Panc1 (cell line): ENCODE measurements at regions not wholly inside any gene's neighbourhood (a gene's known extent, or its start where the extent isn't known, plus 50 kb on each side); places are given as distances from the start of the nearest gene placed in this dataset.

Source experiments
- ATAC-seq: fragments of 200-7000 bp; cut with Tn5 transposase; 2 replicates; pipeline ENCODE4 v1.9.1; 2020; ENCODE audit warnings: mild to moderate bottlenecking, moderate library complexity
- BruUV-seq: library from RNA; stranded (reverse); fragments of 400-500 nt; replicated peaks from 2 replicates; lab custom pipeline; 2021; lab: Mats Ljungman, UMichigan
- CTCF ChIA-PET: fragments of 300-600 bp; sonication (Branson Sonifier 250); formaldehyde crosslinking; loops from one replicate; lab custom pipeline; 2022; ENCODE audit warnings: antibody characterized with exemption; lab: Charles Lee
- POLR2A ChIA-PET: fragments of 300-600 bp; sonication (Branson Sonifier 250); formaldehyde crosslinking; loops from one replicate; lab custom pipeline; 2022; ENCODE audit warnings: antibody characterized with exemption; lab: Charles Lee
- DNase-seq: peaks from one replicate; pipeline ENCODE4 v3.0.0-alpha.2; 2010; ENCODE audit warnings: low read depth, low spot score
- H3K27ac ChIP-seq: 2 replicates; pipeline ENCODE4 v1.5.1; 2011; ENCODE audit warnings: mild to moderate bottlenecking, low read length, inconsistent platforms
- H3K27me3 ChIP-seq: fragments of 200-500 bp; sonication (Bioruptor generic); 2 replicates; pipeline ENCODE4 v1.6.0; 2014; ENCODE audit warnings: low read length, inconsistent platforms; ENCODE audit not compliant: control insufficient read depth, insufficient read depth
- H3K36me3 ChIP-seq: fragments of 200-500 bp; sonication (Bioruptor generic); 2 replicates; pipeline ENCODE4 v1.5.1; 2014; ENCODE audit warnings: inconsistent platforms, mild to moderate bottlenecking, low read length, moderate library complexity; ENCODE audit not compliant: control insufficient read depth, insufficient read depth
- H3K4me1 ChIP-seq: 2 replicates; pipeline ENCODE4 v1.5.1; 2011; ENCODE audit warnings: inconsistent platforms, mild to moderate bottlenecking, low read length, moderate library complexity; ENCODE audit not compliant: control insufficient read depth, insufficient read depth
- H3K4me3 ChIP-seq, 2 experiments: 2 replicates each; pipeline ENCODE4 v1.5.1; 2011 to 2012; ENCODE audit warnings: low read depth in 2 of 2, low read length in 2 of 2, mild to moderate bottlenecking in 2 of 2, inconsistent platforms in 1 of 2, moderate library complexity in 1 of 2
- H3K9me3 ChIP-seq: fragments of 200-500 bp; sonication (Bioruptor generic); 2 replicates; pipeline ENCODE4 v1.5.1; 2014; ENCODE audit warnings: low read depth, mild to moderate bottlenecking, inconsistent platforms, low read length, moderate library complexity; ENCODE audit not compliant: control insufficient read depth, insufficient read depth
- CTCF ChIP-seq: fragments of 450-650 bp; IDR thresholded peaks from 2 replicates; pipeline ENCODE4 v1.5.1; 2017; ENCODE audit warnings: mild to moderate bottlenecking
- POLR2AphosphoS5 ChIP-seq: IDR thresholded peaks from 2 replicates; pipeline ENCODE4 v1.6.1; 2012; ENCODE audit warnings: mild to moderate bottlenecking, low read depth, low read length, moderate library complexity
- REST ChIP-seq, 2 experiments: IDR thresholded peaks; 2 replicates each; pipeline ENCODE4 v1.6.1; 2011 to 2012; ENCODE audit warnings: low read depth in 2 of 2, control low read depth in 1 of 2, low read length in 1 of 2, mild to moderate bottlenecking in 1 of 2, moderate library complexity in 1 of 2; ENCODE audit not compliant: insufficient read depth in 1 of 2
- SIN3A ChIP-seq: IDR thresholded peaks from 2 replicates; pipeline ENCODE4 v1.6.1; 2012; ENCODE audit warnings: low read depth, mild to moderate bottlenecking, low read length, moderate library complexity, borderline replicate concordance; ENCODE audit not compliant: insufficient read depth
- TCF7L2 ChIP-seq: IDR thresholded peaks from 2 replicates; pipeline ENCODE4 v1.6.1; 2011; ENCODE audit warnings: mild to moderate bottlenecking, low read depth, low read length, inconsistent platforms
- in situ Hi-C: cut with HindIII; loops from 2 replicates; pipeline ENCODE4 v1.10.0; 2016; ENCODE audit warnings: low sequenced_read_pairs, low pct_unique_long_range_greater_than_20kb
- intact Hi-C: fragments of 100-400 bp; cut with micrococcal nuclease; formaldehyde crosslinking; loops from one replicate; pipeline ENCODE4 v1.10.0; 2022; ENCODE audit not compliant: unreplicated experiment

GRCh38 chr18:41646915-41647620 is 308.0 kb upstream of the PIK3C3 start:
- Histone ChIP-seq H3K4me3 (no peak overlapping the region), H3K27me3 (no peaks in the 10 kb centered on the region), H3K36me3 (no peaks in the 10 kb centered on the region), H3K27ac (no peak overlapping the region), H3K9me3 (no peaks in the 10 kb centered on the region), H3K4me1 (no peaks in the 10 kb centered on the region)
- no peak for DNase-seq
- POLR2A ChIA-PET: no interaction called here
- intact Hi-C loops: no loop called here
- in situ Hi-C loops: no loop called here
- TF ChIP-seq SIN3A (no peak), REST (IDR thresholded peaks at IDR 0.05; ENCODE audit: insufficient read depth in 1 of 2, low read depth in 2 of 2, low read length in 1 of 2) (no peak), TCF7L2 (no peak), CTCF (no peak), POLR2AphosphoS5 (no peak)
- ATAC-seq: no peak
- no TSS peak for BruUV-seq
- CTCF ChIA-PET: no interaction called here

- Histone ChIP-seq H3K27me3 (no peaks in the 10 kb centered on the region), H3K27ac (no peak overlapping the region), H3K36me3 (no peaks in the 10 kb centered on the region), H3K9me3 (no peaks in the 10 kb centered on the region), H3K4me1 (no peaks in the 10 kb centered on the region), H3K4me3 (no peak overlapping the region)
- BruUV-seq: no TSS peak
- DNase-seq (no peak), ATAC-seq (no peak)
- ChIA-PET POLR2A (no interaction called here), CTCF (no interaction called here)
- in situ Hi-C loops (no loop called here), intact Hi-C loops (no loop called here)
- TF ChIP-seq CTCF: no peak
- TF ChIP-seq REST (IDR thresholded peaks at IDR 0.05; ENCODE audit: insufficient read depth in 1 of 2, low read depth in 2 of 2, low read length in 1 of 2): no peak
- no peak for TF ChIP-seq TCF7L2
- no peak for TF ChIP-seq SIN3A
- TF ChIP-seq POLR2AphosphoS5: no peak
Observed at GRCh38 chr18:41645589-41646360, 309.3 kb upstream of the PIK3C3 start.
